Islet of Langerhans (tissue), 1 donor: ENCODE measurements at regions not wholly inside any gene's neighbourhood (a gene's known extent, or its start where the extent isn't known, plus 50 kb on each side); places are given as distances from the start of the nearest gene placed in this dataset.

ENCODE experiments used
- FAIRE-seq: peaks from one replicate; lab custom pipeline; 2011; peaks lifted over from hg19 to GRCh38; lab: Jason Lieb, UNC

DNA sequence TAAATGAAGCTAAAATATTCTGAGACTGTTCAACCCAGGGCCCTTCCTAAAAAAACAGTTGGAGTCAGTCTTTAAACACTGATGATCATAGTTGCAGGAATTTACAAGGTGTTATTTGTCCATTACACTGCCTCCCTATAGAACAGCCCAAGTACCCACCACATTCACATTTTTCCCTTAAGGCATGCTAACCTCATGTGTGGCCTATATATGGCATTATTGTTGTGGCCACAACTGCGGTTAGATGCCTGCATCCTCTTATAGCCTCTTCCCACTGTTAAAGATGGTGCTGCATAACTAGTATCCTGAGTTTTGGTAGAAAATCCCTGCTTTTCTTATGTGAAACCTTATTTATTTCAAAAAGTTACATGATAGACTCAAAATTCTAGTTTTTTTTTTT is 287.9 kb upstream of the SEMA3A start:
- FAIRE-seq, result no peak

DNA sequence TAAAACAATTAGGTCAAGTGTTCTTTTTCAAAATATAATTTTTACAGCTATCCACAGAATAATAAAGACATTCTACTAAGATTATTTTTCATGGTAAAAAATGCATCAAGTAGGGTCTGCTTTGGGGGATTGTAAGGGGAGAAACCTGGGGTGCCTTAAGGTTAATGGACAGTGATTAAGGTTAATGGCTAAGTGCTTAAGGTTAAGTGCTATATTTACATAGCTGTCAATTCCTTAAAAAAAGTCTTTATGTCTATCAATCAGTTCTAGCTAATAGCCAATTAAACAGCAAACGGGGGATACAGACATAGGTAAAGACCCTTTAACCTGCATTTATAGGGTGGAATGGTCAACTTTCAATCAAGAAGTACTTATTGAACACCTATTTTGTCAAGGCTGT is 284.5 kb upstream of the SEMA3A start:
- FAIRE-seq, result no peak

DNA sequence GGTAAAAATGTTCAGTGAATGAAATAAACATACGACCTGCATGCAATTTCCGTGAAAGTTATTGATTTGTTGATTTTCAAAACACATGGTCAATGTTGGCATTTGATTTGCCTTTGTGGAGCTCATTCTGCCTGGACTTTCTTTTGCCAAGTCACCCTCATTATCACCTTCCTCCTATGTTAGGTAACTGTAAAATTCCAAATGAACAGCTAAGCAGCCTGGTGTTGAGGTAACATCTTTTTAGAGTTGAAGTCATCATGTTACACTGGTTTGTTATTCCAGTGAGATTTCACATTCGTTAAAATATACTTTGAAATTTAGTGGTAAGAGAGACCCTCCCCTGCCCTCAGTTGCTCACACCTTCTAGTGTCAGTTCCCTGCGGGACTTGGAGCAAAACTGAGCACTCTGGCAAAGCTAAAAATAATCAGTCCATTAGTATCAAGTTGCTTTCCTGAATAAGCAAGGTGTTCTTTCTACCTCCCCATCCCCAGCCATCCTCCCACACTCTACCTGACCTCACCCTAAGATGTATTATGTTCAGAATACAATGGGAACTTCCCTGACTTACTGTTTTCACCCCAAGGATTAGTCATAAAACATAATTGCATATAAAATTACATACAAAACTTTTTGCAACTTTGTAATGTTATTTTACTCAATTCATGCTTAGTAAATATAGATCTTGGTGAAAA is 283.3 kb upstream of the SEMA3A start:
- FAIRE-seq, result no peak

DNA sequence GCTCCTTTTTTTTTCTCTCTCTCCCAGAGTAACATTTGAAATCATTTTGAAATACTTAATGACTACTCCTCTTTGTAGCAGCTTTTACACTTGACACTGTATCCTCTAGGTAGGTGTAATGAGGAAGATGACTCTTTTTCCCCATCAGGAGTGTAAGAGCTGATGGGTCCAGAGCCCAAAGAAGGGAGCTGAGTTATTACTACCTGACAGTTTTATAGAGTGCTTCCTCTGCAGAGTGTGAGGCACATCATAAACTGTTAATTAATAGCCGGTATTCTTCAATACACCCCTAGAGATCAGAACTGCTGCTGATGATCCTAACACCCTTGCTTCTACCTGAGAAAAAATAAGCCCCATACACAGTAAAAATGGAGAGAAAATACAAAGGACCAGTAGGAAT is 279.8 kb upstream of the SEMA3A start:
- no peak for FAIRE-seq

DNA sequence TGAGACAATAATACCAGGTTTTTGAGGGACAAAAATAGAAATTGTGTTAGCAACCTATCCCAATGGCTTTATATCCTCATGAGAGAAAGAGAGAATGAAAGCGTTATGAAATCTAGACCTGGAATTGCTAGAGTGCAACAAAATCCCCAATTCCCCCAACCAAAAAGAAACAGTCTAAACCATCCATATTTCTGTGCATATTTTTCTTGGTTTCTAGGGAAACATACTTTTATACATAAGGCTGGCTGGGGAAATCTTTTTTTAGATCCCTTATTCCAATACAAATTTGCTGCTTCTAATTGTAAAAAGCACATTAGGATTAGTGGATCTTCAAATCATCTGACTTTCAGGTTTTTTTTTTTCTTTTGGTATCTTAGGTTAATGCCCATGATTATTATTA is 277.0 kb upstream of the SEMA3A start:
- FAIRE-seq, result no peak

DNA sequence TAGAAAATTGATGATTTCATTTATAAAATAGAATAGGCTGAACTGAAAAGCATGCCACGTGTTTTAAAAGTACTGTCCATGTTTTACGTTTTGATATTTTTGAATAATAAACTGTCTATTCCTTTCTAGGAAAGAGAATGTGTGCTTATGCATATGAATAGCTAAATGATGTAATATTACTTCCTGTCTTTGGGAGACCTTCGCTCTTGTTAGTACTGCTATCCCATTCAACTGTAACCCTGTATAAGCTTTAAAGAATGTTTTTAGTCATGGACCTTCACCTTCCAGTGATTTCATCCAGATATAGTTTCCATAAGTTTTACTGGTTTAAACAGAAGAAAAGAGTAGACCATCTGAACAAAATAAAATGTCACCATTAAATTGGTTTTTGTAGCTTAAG is 274.4 kb upstream of the SEMA3A start:
- no peak for FAIRE-seq

DNA sequence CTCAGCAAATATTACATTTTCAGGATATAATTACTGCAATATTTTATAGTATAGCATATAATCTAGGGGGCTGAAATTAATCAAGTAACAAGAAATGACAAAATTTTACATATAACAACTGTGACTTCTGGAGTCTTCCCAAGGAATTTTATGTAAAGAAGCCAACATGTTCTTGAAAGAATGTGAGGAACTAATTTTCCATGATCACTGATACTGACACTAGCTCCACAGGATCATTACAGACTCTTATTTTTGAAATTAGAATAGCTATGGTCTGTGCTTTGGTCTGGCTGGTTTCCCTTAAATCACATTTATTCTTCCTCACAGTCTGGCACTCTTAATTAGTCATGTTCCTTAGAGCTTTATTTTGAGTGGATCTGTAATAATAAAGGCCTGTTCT is 267.7 kb upstream of the SEMA3A start:
- FAIRE-seq, result no peak

DNA sequence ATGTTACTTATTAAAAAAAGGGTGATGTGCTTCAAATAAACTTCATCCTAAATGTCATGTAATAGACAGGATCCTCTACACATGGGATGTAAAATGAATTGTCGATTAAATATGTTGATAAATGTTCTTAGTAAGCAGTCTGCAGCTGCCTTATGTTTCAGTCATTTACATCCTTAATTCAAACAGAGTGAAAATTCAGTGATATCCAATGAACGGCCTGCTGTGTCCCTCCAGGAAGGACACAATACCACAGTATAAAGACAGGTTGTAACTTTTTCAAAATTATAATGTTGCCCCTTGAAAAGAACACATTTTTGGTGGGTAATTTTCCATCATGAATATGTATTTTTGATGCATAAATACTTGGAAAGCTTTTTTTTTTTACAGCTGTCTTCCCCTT is 266.5 kb upstream of the SEMA3A start:
- FAIRE-seq, result no peak

DNA sequence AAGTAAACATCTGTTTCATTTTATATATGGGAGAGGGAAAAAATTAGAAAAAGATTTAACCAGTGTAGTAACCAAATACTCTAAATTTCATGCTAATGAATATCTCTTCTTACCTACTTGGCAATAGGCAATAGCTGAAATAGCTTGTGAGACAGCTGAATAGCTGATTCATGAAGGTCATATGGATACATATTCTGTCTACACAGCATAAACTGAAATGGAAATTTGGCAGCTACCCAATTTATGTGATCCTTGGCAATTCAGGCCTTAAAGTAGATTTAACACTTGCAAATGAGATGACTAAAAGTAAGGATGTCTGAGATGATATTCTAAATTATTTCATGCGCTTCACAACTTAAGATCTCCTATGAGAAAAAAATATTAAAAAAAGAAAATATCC is 261.2 kb upstream of the SEMA3A start:
- FAIRE-seq, result no peak

DNA sequence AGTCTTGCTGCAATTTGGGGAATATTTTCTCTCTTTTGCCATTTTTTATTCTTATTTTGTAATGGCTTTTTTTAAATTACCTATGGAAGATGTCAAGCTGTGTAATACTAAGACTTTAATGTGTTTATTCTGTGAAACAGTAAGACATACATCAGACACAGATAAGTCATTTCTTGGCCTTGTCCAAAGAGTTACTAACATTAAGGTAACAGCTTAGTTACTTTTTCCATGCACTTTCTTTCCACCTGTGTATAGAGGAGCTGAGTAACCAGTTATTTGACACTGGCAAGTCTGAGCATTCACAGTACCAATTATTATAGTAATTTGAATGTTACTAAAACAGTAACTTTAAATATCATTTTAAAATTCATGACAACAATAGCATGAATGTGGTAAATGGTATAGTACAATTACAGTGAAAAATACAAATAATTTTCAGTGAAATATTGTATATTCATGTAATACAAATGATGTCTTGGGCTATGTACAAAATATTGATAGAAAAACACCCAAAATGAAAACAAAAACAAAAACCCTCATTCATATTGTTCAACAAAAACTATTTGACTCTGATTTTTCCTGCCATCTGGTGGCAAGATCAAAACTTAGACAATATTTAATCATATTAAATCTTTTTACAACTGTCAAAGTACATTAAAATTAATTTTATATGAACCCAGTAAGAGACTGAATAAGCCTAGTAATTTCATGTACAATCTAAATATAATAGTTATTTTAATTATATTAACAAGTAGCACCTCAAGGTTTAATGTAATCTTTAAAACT is 259.8 kb upstream of the SEMA3A start:
- FAIRE-seq, result peak; percentile 53

DNA sequence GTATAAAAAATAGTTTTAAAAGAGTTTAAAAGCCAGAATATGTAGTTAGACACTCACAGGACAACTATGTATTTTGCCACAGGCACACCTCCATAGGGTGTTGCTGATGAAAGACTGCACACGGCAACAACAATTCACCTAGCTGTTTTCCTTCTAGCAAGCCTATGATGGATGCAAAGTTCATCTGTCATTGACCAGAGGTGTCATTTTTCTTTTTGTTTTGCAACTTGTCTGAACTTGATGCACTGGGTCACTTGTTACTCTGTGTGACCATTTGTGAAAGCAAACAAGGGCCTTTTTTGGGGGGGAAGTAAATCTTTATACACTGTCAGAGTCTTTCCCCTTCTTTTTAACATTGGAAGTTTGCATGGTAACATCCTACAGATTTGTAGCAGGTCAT is 258.0 kb upstream of the SEMA3A start:
- FAIRE-seq, result no peak

DNA sequence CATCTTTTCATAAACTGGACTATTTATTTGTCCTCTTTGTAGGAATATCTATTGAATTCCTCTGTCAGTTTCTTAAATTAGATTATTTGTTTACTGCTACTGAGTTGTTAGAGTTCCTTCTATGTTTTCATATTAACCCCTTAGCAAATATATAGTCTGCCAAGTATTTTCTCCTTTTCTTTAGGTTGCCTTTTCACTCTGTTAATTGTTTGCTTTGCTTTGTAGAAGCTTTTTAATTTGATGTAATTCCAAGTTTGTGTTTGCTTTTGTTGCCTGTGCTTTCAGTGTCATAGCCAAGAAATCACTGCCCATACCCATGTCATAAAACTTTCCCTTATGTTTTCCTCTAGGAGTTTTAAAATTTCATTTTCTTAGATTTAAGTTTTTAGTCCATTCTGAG is 256.2 kb upstream of the SEMA3A start:
- no peak for FAIRE-seq

DNA sequence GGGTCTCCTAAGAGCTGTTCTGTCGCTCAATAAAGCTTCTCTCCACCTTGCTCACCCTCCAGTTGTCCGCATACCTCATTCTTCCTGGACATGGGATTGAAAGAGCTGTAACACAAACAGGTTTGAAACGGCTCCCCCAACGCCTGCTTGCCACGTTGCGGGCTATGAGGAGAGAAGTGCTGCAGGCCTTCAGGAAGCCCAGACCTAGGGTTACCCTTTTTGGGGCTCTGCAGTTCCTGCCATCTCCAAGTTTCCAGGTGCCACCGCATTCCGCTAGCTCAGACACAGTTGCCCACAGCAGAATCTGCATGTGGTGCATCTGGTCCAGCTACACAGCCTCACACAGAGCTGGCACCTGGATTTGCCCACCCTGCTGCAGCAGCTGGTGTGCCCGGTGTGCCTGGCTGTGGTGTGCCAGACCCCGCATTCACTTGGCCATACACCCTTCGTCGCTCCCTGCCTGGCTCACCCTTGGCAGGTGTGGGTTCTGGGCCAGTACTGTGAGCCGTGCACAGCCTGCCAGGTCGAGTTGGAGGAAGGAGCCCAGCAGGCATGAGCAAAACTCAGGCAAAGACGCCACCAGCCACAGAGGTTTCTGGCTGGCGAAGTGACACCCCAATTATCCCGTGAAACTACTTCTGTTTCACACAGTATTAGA is 253.2 kb upstream of the SEMA3A start:
- no peak for FAIRE-seq

DNA sequence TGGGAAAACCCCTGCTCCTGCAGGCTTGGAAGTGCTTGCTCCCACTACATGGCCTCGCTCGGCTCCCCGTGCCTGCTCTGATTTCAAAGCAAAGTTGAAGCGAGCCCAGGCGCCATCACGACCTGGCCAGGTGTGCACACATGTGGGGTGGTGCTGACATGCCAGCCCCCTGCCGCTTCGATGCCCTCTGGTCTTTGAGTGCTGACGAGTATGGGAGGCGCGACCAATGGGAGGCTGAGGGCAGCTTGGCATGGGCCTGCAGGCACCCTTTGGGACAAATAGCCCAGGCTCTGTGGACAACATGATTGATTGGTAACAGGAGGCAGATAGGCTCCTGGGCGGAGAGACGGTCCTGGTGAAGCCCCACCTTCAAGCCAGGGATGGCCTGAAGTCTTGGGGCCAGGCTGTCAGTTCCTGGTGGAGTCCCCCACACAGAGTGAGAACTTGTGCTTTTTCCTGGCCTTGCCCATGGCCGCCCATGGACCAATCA is 252.4 kb upstream of the SEMA3A start:
- no peak for FAIRE-seq

DNA sequence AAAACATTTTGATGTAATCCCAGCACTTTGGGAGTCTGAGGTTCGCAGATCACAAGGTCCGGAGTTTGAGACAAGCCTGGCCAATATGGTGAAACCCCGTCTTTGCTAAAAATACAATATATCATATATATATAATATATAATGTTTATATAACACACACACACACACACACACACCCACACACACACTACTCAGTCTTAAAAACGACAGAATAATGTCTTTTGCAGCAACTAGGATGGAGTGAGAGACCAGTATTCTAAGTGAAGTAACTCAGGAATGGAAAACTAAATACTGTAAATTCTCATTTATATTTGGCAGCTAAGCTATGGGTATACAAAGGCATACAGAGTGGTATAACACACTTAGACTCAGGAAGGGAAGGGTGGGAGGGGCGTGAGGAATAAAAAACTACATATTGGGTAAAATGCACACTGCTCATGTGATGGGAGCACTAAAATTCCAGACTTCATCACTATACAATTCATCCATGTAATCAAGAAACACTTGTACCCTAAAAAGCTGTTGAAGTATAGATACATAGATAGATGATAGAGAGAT is 231.2 kb upstream of the SEMA3A start:
- FAIRE-seq, result no peak

DNA sequence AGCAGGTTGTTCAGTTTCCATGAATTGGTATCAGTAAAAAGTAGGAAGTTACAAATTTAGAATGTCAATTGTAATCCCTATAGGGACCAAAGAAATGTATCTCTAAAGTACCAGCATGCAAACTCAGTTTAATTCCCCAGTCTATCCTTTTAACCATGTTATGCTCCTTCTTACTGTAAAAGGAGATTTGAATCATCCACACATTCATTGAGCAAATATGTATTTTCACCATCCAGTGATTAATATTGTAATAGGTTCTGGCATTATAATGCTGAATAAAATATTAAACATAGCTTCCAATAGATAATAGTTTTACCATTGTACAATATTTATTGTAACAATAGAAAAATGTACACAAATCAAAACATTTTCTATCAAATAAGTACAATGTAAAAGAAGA is 228.2 kb upstream of the SEMA3A start:
- FAIRE-seq, result no peak

DNA sequence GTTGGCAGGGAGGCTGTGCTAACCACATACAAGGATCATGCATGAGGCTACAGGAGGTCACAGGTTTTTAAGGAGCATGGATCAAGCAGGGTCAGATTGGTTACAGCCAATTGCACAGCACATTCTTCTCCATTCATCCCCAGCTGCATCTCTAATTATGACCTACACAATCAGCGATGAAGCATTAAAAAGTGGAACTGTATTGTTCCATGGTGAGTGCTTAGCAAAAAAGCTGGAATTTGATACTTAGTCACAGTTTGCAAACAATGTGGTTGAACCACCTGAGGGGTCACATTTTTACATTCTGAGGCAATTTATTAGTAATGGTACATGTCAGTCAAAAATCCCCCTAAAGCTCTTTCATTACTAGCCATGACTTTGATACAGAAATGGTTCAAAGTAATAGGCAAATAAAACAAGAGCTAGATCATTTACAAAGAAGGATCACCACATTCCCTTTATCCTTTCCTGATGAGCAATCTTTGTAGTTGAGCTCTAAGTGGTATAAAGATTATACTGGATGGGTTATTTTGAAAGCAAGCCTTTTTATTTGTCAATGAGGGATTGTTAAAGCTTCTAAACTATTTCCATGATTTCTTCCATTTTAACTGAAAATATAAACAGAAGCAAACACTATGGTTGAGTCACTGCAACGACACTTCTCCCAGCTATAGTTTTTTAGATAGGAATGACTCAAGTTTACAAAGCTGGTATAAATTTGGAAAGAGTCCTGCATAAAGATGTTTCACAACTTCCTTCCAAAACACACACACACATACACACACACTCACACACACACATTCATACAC is 217.8 kb upstream of the SEMA3A start:
- no peak for FAIRE-seq

DNA sequence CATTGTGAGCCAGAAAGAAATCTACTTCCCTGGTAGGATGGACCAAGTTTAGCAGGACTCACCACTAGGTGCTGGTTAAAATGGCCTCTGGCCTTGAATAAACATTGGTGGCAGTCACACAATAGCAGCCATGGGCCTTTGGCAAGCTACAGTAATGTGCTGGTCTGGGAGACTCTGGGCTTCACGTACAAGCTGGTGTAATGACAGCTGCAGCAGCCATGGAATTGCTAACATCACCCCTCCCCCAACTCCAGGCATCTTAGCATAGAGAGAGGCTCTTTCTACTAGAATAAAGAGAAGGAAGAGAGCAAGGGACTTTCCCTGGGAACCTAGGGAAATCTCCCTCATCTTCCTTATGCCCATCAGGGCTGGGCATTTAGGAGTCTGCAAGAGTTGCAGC is 205.1 kb upstream of the SEMA3A start:
- FAIRE-seq, result no peak

DNA sequence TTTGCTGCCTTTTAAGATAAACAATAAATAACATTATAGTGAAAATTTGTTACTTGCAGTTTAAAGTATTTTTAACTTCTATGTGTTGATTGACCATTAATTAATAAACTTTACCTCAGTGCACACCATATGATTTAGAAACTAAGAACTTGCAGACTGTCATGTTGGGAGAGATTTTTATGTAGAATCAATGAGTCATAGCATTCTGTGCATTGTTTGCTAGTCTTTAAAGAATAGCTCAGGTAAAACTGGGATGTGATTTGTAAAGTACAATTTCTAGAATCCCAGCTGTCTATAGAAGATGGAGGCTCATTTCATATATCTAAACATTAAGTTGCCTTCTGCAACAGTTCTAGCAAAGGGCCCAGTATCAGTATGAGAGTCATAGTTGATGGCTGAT is 199.6 kb upstream of the SEMA3A start:
- no peak for FAIRE-seq

DNA sequence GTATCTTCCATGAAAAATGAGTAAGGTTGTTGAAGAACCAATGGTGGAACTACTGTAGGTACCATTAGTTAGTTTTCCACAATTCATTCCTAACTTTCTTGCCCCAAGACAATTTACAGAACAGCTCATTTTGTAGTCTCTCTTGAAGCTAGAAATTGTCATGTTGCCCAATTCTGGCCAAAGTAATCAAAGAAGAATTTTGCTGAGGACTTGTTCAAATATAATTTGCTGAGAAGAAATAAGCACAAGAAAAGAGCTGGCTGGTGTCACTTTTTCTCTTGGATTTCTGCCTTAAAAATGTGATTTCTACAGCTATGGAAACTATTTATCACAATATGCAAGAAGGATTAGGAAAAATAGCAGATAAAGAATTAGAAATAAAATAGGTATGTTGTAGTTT is 199.2 kb upstream of the SEMA3A start:
- FAIRE-seq, result no peak

DNA sequence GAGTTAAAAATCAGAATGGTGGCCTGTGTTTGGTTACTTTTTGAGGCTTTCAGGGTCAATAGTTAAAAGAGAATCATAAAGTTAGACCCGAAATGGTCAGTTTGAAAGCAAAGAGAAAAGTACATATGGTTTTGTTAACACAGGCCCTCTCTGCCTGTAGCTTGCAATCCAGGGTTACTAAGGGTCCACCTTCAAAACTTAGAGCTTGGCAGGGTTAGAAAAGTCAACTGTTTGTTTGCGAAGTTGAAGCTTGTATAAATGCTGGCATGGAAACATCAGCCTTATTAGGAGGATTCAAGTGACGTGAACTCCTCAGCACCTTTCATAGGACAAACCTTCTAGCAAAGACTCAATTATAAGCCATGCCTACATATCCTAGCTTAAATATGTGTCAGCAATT is 196.3 kb upstream of the SEMA3A start:
- no peak for FAIRE-seq

DNA sequence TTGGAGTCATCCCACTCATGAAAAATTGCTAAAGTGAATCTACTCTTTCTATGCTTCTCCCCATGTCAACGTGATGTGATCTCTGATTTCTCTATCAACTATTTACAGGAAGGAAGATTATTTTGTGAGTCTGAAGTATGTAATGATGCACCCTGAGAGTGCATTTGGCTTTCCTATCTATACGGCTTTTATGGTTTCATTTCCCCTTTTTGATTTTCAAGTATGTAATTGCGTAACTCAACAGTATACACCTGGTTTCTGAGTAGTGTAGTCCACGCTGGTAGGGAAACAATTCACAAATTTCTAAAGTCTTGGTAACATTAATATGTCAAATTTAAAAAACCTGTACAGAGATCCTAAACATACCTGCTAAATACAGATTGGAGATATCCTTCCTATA is 194.7 kb upstream of the SEMA3A start:
- no peak for FAIRE-seq
